Upper lobe of left lung (tissue), 4 donors: ENCODE measurements at regions not wholly inside any gene's neighbourhood (a gene's known extent, or its start where the extent isn't known, plus 50 kb on each side); places are given as distances from the start of the nearest gene placed in this dataset.

Source experiments
- CTCF ChIP-seq, 6 experiments: fragments of 450-650 bp in 4 of 6; fragments of 200-600 bp in 2 of 6; sonication (generic) in 2 of 6; IDR thresholded peaks; one replicate each; pipeline ENCODE4 v1.5.1; 2016 to 2019; ENCODE audit warnings: antibody characterized with exemption in 6 of 6
- EP300 ChIP-seq, 4 donors: sonication (generic); formaldehyde crosslinking; IDR thresholded peaks; one replicate each; pipeline ENCODE4 v1.5.1; 2017; ENCODE audit warnings: antibody characterized with exemption in 4 of 4, control low read depth in 2 of 4
- POLR2A ChIP-seq, 4 donors: fragments of 450-650 bp; IDR thresholded peaks; one replicate each; pipeline ENCODE4 v1.5.1; 2016 to 2017; ENCODE audit warnings: antibody characterized with exemption in 4 of 4, mild to moderate bottlenecking in 2 of 4
- POLR2AphosphoS5 ChIP-seq, 2 donors: sonication (generic); formaldehyde crosslinking; IDR thresholded peaks; one replicate each; pipeline ENCODE4 v1.5.1; 2017; ENCODE audit warnings: antibody characterized with exemption in 2 of 2

GRCh38 chr12:25382311-25383106, 131.8 kb upstream of the KRAS start:
- TF ChIP-seq CTCF (IDR thresholded peaks at IDR 0.05) (no peak), POLR2AphosphoS5 (IDR thresholded peaks at IDR 0.05) (no peak), EP300 (IDR thresholded peaks at IDR 0.05) (no peak), POLR2A (IDR thresholded peaks at IDR 0.05) (no peak)
